Fibroblast of peridontal ligament (primary cell): ENCODE measurements at regions not wholly inside any gene's neighbourhood (a gene's known extent, or its start where the extent isn't known, plus 50 kb on each side); places are given as distances from the start of the nearest gene placed in this dataset.

Source experiments
- DNase-seq: peaks from one replicate; pipeline ENCODE4 v3.0.0-alpha.2; 2010; ENCODE audit errors: extremely low read depth

DNA sequence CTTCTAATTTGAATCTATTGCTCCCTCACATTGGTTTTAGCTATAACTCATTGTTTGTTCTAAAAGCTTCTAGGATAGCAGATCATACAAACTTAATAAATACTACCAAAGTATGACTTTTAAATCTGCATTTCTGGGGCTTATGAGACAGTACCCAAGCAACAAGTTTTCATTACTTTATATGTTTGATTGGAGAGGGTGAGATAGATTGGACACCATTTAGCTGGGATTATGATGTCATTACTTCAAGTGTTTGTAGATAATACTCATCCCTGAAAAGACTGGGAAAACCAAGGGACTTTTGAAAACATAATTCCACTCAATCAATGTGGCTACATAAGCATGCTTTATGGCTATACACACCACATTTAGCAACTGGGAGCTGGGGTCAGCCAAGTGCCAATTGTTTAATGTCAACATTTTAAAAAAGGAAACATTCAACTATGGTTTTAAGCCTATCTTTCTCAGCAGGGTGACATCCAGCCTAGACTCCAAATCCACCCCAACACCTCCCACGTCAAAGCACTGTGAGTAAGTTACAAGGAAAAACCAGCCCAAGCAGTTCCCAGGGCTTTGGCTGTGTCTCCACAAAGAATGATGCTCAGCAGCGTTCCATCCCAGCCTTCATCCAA lies 119.9 kb downstream of the ETAA1 start:
- peak; percentile 96 for DNase-seq

DNA sequence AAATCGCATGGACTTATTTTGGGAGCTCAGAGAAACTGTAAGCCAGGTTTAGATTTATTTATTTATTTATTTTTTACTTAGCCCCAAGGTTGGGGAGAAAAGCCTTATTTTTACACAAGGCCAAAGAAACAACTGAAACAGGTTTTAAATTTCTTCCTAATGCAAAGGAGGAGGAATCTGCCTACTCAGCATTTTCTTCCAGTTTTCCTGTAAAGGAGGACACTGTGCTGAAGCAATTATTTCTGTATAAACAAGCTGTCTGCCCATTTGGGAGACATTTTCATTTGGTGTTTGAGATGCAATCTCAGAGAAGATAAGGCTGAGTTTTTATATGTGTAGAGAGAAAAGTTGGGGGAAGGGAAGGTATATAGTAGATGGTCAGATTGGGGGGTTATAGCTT lies 125.0 kb downstream of the ETAA1 start:
- DNase-seq: no peak

DNA sequence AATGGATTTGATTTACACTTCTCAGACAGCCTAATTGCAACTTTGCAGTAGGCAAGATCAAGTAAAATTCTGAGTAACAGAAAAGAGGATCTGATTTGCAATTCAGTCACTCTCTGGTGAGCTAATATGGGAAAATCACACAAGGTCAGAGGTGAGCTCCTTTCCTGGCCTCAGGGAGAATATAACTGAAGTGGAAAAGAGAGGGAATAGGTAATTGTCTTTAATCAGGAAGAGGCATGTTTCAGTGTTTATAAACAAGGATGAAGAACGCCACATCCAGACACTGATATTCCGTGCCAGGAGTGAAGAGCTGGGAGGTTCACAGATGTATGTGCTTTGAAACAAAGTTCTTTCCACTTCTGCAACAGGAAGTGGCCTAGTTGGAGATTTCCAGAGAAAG lies 127.1 kb downstream of the ETAA1 start:
- no peak for DNase-seq

DNA sequence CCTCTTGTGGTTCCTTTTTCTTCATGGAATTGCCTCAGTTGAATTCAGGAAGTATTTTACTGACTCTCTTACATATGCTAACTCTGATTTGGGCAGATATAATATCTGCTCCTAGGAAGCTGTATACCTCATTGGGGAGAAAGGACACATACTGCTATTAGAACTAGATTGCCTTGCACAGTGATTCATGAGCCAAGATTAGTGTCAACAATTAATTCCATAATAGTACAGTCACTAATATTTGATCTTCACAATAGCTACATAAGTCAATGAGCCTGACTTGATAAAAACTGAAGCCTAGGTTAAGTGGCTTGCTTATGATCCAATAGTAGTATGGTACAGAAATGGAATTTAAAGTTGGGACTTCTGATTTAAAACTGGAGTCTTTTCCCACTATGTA lies 127.6 kb downstream of the ETAA1 start:
- DNase-seq: no peak

DNA sequence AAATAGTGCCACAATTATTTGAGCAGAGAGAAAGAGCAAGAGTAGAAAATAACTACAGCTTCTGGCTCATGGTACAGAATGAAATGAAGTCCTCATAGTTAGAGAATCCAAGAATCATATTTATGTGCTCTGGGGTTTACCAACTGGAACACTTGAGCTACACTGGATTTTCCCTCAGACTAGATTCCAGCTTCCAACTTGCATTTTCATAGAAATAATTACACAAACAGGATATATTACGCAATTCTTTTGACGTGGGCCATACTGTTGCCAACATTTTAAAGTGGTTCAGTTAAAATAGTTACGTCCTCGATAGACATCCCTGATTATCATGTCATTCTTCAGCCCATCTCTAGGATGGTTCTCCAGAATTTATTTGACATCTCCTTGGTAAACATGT lies 129.2 kb downstream of the ETAA1 start:
- peak; percentile 82 for DNase-seq

DNA sequence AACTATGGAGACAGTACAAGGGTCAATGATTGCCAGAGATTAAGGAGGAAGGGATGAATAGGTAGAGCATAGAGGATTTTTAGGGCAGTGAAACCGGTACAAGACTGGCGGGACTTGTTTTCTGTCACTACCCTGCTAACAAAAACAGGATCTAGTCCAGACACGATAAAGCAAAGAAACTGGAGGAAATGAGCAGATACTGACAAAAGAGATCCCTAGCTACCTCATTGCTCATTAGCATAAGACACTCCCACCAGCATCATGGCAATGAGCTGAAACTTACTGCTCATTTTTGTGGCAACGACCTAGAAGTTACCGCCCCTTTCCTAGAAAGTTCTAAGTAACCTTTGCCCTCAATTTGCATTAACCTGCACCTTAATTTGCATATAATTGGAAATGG lies 131.2 kb downstream of the ETAA1 start:
- no peak for DNase-seq

DNA sequence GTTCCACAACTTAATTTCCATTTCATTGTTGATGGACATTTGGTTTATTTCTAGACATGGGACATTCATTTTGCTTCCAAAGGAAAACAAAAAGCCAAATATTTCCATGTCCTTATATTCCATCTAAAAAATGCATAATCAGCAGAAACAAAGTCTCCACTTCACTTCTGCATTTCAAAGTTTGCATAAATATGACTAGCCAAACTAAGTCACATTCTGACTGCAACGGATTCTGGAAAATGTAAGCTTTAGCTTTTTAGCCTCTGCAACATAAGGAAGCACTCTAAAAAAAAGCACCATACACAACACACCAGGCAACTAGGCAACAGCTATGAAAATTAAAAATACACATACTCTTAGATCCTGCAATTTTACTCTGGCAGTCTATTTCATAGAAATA lies 135.3 kb downstream of the ETAA1 start:
- DNase-seq: no peak

DNA sequence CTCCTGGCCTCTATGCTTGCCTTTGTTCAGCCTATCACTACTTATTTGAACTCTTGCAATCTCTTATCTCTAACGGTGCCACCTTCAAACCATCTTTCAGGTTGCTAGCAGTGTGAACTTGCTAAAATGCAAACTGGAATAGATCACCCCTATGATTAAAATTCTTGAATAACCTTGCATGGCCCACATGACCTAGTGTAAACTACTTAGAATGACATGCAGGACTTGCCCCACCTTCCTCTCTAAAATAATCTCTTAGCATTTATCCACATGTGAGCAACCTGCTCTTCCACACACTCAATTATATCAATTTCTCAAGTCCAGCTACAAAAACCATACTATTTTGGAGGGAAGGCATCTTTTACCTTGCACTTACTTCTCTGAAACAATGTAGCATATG lies 137.6 kb downstream of the ETAA1 start:
- DNase-seq: no peak

DNA sequence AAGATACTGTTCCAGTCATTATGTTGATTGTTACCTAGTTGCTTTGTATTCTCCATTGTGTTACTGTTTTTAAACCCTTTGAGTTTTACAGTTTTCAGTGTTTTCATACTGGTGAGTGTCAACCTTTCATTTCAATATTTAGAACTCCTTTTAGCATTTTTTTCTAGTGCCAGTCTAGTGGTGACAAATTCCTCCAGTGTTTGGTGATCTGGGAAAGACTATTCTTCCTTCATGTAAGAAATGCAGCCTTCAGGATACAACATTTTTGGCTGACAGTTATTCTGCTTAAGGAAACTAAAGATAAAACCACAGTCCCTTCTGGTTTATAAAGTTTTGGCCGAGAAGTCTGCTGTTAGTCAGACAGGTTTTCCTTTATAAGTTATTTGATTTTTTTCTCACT lies 143.8 kb downstream of the ETAA1 start:
- DNase-seq: no peak

DNA sequence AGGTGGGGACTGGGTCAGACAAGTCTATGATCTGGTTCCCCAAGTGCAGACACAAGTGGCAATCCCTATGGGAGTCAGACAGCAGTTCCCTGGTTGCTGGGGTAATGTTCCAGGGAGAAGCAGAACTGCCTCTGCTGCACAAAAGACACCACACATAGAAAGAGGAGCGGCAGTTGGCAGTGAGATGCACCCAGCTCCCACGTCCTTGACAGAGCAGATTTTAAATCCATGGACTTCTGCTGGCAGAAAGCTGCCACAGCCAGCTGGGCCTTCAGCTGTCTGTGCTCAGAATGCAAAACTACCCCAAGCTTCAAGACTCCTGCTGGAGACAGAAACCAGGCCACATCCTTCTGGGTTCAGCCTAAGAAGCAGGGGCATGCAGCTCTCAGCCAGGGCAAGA lies 147.2 kb downstream of the ETAA1 start:
- no peak for DNase-seq

DNA sequence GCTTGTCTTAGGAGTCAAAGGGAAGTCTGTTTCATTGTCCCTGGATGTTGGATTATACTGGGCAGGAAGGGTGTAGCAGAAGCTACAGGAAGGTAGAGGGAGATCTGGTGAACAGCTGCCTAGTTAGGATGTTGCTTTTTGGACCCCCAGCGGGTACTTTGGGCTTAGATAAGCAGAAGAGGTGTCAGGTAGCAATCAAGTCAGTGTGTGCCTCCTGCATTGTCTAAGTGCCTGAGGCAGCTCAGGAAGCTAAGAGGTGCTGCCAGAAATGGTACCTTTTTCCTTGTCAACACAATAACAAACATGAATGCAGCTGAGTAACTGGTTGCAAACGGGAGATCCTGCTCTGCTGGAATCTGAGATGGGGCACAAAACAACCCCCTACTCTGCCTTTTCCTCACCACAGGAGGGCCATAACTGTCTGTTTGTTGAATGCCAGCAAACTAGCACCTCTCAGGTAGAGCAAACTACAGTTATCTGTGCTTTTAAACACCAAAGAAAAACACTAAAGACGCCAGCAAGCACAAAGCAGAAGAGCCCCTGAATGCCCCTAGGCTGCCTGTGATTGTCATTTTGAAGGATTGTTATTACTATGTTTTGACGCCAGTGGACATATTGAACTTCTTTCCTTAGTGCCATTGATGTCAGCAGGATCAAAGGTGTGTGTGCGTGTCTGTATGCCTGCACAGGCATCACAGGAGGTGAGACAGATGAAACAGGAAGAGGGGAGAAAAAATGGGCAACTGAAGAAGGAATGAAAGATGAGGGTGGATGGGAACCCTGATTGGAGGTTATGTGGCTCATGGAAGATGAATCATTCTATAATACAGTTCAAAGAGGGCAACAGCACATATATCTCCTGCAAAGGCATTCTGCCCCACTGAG lies 151.4 kb downstream of the ETAA1 start:
- no peak for DNase-seq

DNA sequence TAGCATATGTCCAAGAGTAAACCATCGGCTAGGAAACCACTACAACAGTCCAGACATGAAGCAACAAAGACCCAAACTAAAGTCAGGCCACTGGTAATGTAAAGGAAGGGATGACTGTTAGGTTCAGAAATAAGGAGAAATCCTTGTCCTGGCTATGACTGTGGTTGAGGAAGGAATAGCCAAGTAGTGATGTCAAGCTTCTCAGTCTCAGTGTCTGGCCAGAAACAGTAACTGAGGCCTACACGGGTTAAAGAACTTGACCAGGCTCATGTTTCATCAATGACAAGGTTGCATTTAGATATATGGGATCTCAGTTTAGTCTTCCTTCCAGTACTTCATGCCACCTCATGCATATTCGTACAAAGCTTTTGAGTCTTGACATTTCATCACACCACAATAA lies 162.0 kb downstream of the ETAA1 start:
- no peak for DNase-seq

DNA sequence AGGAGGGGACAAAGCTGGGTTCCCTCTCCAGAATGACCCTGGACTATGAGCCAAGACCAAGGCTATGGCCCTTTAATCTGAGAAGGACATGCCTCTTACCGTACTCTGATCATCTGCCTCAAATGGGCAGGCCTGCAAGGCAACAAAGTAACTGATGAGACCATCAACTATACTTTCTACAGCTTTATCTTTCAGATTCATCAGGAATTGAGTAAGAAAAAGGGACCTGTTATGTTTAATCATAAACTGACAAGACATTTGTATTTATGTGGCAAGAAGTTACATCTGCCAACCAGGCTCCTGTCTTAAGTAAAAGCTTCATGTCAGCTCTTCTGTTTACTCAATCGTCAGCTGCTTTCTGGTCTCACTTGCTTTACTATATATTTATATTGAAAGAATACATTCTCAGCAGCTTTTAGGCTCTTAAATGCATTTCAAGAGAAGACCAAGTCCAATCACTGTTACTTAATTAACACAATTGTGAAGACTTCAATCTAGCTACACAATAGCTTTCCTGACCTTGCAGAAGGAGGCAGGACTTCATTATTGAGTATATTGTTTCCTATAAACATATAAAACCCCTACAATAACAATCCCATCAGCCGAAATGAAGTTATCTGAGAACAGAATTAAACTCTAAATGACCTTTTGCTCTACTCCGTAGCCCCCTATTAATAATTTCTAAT lies 163.8 kb downstream of the ETAA1 start:
- DNase-seq: no peak

DNA sequence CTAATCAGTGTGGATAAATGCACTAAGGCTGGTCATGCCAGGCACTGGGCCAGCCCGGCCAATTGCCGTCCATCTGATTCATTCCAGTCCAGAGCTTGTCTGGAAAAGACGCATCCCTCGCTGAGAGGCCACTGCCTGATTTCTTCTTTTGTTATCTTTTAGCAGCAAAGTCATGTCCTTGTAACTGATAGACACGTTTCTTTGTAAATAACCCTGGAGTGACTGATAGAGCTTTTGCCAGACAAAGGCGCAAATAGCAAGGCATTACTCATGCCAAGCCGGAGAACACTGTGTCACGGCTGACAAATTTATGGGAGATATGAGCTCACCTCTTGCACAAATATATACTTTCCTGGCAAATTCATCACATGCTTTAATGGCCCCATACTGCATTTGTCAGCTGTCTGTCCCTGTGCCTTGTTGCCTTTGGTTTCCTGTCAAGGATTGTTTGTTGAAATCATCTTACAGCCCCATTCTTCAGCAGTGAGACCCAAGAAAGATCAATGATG lies 164.4 kb downstream of the ETAA1 start:
- peak; percentile 16 for DNase-seq

DNA sequence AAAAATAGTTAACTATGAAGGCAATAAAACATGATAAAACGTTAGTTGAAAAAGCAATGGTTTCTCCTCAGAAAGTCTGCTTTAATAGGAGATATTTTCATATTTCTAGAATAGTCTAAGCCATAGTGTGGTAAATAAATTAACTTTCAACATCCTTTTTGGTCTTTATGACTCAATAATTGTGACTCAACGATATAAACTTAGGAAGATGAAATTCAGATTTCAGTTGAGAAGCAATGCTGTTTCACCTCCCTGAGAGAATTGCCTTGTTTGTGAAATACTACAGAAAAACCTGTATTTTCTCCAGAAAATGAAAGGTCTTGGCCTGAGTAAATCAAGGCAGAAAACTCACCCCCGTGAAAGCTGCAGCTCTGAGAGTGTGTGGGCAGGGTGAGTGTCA lies 166.9 kb downstream of the ETAA1 start:
- peak; percentile 68 for DNase-seq

DNA sequence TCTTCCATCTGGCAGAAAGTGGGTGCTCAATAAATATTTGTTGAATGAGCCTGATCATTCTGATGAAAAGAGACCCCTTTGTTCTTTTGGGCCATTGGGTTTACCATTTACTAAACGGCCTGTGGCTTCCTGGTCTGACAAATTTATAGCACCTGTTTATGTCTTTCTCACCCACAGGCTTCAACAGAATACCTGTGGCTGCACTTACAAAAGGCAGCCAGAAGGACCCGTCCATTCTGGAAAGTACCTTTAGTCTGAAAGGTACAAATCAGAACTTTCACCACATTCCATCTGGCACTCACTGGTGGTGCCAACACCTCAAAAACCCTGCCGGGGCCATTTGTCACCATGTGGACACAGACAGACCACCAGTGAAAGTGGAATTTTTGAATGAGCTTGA lies 167.5 kb downstream of the ETAA1 start:
- DNase-seq: no peak

DNA sequence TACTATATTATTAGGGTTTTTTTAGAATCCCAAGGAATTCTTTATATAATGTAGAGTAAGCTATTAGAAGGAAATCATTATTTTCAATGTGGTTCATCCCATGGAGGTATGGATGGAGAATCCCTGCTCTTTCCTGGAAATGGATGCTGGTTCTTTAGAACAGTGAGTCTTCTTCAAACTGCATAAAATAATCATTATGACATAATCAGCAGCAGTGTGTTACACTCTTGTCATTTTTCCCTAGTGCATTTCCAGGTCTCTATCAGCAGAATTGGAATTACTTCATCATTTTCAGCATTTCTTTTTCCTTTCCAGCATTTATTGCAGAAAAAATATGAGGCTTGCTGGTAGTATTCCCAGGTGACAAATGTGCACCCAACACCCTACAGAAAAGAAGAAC lies 168.1 kb downstream of the ETAA1 start:
- no peak for DNase-seq

DNA sequence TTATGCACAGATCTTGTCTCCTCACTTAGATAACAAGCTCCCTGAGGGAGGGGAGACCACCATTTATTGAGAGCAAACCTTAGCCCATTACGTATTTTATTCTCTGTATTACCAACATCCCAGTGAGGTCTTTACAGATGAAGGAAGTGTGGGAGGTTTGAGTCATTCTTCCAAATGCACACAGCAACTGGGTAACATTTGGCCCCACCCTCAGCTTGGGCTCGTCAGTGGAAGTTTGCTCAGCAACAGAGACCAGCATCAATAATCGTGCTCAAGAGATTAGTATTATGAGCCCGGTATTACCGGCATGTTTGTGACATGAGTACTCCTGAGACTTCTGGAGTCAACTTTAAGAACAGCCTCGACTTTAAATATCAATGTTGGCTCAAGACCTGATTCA lies 168.6 kb downstream of the ETAA1 start:
- DNase-seq: peak; percentile 25

DNA sequence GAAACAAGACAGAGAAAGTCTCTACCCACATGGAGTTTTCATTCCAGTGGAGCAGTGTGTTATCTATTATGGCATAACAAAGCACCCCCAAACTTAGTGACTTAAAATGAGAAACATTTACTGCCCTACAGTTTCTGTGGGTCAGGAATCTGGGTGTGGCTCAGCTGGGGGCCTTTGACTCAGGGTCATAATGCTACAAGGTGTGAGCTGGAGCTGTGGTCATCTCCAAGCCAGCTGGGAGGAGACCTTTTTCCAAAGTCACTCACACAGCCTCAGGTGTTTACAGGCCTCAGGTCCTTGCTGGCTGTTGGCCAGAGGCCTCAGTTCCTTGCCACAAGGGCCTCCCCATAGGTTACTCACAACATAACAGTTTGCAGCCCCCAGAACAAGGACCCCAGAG lies 169.2 kb downstream of the ETAA1 start:
- DNase-seq: no peak

DNA sequence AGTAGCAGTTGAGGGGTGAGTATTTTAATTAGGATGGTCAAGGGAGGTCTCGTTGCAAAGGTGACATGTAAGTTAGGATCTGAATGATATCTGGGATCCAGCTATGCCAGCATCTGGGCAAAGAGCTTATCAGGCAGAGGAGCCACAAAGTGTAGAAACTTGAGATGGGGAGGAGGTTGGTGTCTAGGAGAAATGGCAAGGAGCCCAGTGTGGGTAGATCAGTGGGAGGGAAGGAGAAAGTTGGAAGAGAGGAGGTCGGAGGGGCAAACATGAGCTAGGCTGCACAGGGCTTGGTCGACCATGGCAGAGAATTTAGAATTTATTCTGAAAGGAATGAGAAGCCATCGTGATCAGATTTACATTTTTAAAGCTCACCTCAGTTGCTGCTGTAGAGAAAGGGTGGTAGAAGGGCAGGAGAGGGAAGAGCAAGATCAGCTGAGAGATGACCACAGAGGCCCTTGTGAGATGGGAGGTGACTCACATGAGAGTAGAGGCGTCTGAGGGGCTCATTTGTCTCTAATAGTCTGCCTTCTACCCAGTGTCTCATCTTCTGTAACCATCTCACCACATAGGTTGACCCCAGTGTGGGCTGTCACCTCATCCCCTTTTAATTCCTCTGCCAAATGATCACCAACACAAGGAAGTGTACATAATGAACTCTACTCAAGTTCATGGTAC lies 170.0 kb downstream of the ETAA1 start:
- no peak for DNase-seq

DNA sequence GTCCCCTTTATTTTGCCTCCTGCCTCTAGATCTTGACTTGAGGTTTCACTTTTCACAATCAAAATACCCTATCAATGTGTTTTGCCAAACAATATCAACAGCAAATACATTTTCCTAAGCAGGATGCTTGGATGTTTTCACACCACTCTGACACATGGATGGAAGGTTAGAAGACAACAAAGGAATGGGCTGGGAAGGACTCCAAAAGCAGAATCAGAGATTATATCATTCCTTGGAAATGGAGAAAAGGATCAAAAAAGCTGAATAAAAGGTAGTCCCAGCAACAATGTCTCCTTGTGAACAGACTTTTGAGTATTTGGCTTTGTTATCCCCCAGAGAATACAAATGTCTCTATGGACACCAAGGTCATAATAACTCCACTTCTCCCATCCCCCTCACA lies 170.8 kb downstream of the ETAA1 start:
- peak; percentile 17 for DNase-seq

DNA sequence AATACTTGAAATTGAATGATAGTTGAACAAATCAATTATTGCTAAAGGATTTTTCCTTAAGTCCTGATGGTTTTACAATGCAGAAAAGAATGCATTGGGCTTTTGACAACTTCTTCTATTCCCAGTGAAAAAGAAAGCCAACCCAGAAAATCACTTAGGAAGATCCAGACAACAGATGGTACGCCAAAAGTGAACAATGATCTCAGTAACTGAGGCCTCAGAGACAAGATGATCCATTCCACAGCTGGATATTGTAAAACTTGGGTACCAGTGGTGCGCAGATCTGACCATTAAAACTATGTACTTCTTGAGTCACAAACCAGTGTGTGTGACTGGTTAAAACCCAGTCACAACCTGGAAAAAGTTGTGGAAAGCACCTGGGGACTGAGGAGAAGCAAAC lies 173.5 kb downstream of the ETAA1 start:
- DNase-seq: no peak
